Thoracic aorta (tissue), 2 donors: ENCODE measurements at regions not wholly inside any gene's neighbourhood (a gene's known extent, or its start where the extent isn't known, plus 50 kb on each side); places are given as distances from the start of the nearest gene placed in this dataset.

Experiments
- ATAC-seq: fragments of 150-250 bp; one replicate; pipeline ENCODE4 v1.8.0; 2017; ENCODE audit warnings: low read depth; ENCODE audit not compliant: insufficient number of reproducible peaks, low FRiP score
- DNase-seq: peaks from one replicate; pipeline ENCODE4 v3.0.0-alpha.2; 2020; ENCODE audit warnings: low spot score
- H3K27ac ChIP-seq, 2 donors: fragments of 200-600 bp; sonication (generic); 1 replicate in 1 of 2; 2 replicates in 1 of 2; pipeline ENCODE4 v1.5.1; 2016; ENCODE audit warnings: mild to moderate bottlenecking in 2 of 2, moderate library complexity in 2 of 2
- H3K27me3 ChIP-seq: fragments of 200-600 bp; sonication (generic); replicated peaks from 2 replicates; pipeline ENCODE4 v1.6.0; 2016; ENCODE audit warnings: mild to moderate bottlenecking; ENCODE audit not compliant: insufficient read depth
- H3K36me3 ChIP-seq: fragments of 200-600 bp; sonication (generic); one replicate; pipeline ENCODE4 v1.5.1; 2016
- H3K4me1 ChIP-seq, 2 donors: fragments of 200-600 bp; sonication (generic); 1 replicate in 1 of 2; 2 replicates in 1 of 2; pipeline versions ENCODE4 v1.5.1 to v1.6.0; 2016; ENCODE audit warnings: low read depth in 2 of 2, mild to moderate bottlenecking in 1 of 2; ENCODE audit not compliant: control insufficient read depth in 1 of 2
- H3K4me3 ChIP-seq: fragments of 200-600 bp; sonication (generic); 2 replicates; pipeline ENCODE4 v1.5.1; 2016; ENCODE audit warnings: mild to moderate bottlenecking
- H3K9me3 ChIP-seq: fragments of 200-600 bp; sonication (generic); 2 replicates; pipeline ENCODE4 v1.5.1; 2016
- CTCF ChIP-seq: fragments of 200-600 bp; sonication (generic); IDR thresholded peaks from one replicate; pipeline ENCODE4 v1.5.1; 2019; ENCODE audit warnings: antibody characterized with exemption

- no peak for DNase-seq
- Histone ChIP-seq H3K27me3 (no peaks in the 10 kb centered on the region), H3K36me3 (no peaks in the 10 kb centered on the region), H3K27ac (no peak overlapping the region), H3K4me1 (no peaks in the 10 kb centered on the region), H3K9me3 (no peaks in the 10 kb centered on the region), H3K4me3 (no peak overlapping the region)
- ATAC-seq = no peak
- TF ChIP-seq CTCF = no peak
These were observed 1123.5 kb downstream of the ROBO2 start for GRCh38 chr3:78163379-78163778.

- no peak overlapping the region for H3K4me3 ChIP-seq
- no peak for ATAC-seq
- no peak for TF ChIP-seq CTCF
These were observed 1126.0 kb downstream of the ROBO2 start for GRCh38 chr3:78165876-78166275.

GRCh38 chr3:78174821-78175220 is 1134.9 kb downstream of the ROBO2 start:
- Histone ChIP-seq H3K27me3 (no peaks in the 10 kb centered on the region), H3K9me3 (no peaks in the 10 kb centered on the region), H3K4me3 (no peak overlapping the region), H3K4me1 (no peaks in the 10 kb centered on the region), H3K27ac (no peak overlapping the region), H3K36me3 (no peaks in the 10 kb centered on the region)
- DNase-seq (no peak), ATAC-seq (no peak)
- TF ChIP-seq CTCF = no peak

More at GRCh38 chr3:78165876-78166275, 1126.0 kb downstream of the ROBO2 start:
- Histone ChIP-seq H3K4me1 (no peaks in the 10 kb centered on the region), H3K27ac (no peak overlapping the region), H3K9me3 (no peaks in the 10 kb centered on the region), H3K36me3 (no peaks in the 10 kb centered on the region), H3K27me3 (no peaks in the 10 kb centered on the region)
- no peak for DNase-seq

GRCh38 chr3:78176869-78177268 is 1137.0 kb downstream of the ROBO2 start:
- Histone ChIP-seq H3K27ac (no peak overlapping the region), H3K9me3 (no peaks in the 10 kb centered on the region), H3K27me3 (no peaks in the 10 kb centered on the region), H3K4me1 (no peaks in the 10 kb centered on the region), H3K36me3 (no peaks in the 10 kb centered on the region), H3K4me3 (no peak overlapping the region)
- TF ChIP-seq CTCF = no peak
- ATAC-seq = no peak
- DNase-seq = no peak

GRCh38 chr3:78177780-78178179 is 1137.9 kb downstream of the ROBO2 start:
- H3K4me1 ChIP-seq = no peaks in the 10 kb centered on the region
- H3K9me3 ChIP-seq = no peaks in the 10 kb centered on the region
- DNase-seq (no peak), ATAC-seq (no peak)
- H3K4me3 ChIP-seq = no peak overlapping the region
- TF ChIP-seq CTCF = no peak
- no peaks in the 10 kb centered on the region for H3K27me3 ChIP-seq
- no peaks in the 10 kb centered on the region for H3K36me3 ChIP-seq
- H3K27ac ChIP-seq = no peak overlapping the region
